ENCODE measurements at regions not wholly inside any gene's neighbourhood (a gene's known extent, or its start where the extent isn't known, plus 50 kb on each side); places are given as distances from the start of the nearest gene placed in this dataset.

DNA sequence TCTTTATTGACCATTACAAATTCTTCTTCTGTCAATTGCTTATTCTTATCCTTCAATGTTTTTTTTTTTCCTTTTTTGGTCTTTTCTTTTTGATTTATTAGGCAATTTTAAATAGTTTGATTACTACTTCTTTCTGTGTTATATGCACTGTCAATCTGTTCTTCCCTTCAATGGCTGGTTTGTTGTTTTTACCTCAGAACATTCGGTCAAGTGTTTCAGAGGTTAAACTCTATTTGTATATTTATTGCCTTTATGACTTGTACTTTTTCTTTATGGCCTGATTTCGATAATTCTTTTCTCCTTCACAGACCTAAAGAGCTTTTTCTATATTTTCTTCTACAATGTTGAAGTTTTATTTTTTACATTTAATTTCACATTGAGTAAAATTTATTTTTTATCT, 171.5 kb upstream of the AKR1E2 start (continued):
- TF ChIP-seq AFF4 (CRISPR knock-in tag; IDR thresholded peaks at IDR 0.05) (no peak), MBD1 (CRISPR knock-in tag; IDR thresholded peaks at IDR 0.05) (no peak)

- Histone ChIP-seq H3K4me1 (replicated peaks in 1 of 2; ENCODE audit: control insufficient read depth in 2 of 2, insufficient read depth in 2 of 2, low read length in 2 of 2) (no peaks in the 10 kb centered on the region), H4K20me1 (replicated peaks; ENCODE audit: control insufficient read depth, insufficient read depth, low read length) (no peaks in the 10 kb centered on the region), H3K9me1 (ENCODE audit: control insufficient read depth, insufficient read depth, low read length) (no peaks in the 10 kb centered on the region), H3K27ac (ENCODE audit: extremely low read depth, low read depth, low read length) (no peak overlapping the region), H3K9ac (ENCODE audit: insufficient read depth in 1 of 2, low read depth in 2 of 2, low read length in 2 of 2) (no peak overlapping the region), H3K27me3 (ENCODE audit: control insufficient read depth in 2 of 2, insufficient read depth in 2 of 2, low read length in 2 of 2) (peaks cover 0 to 6% of the 10 kb centered on the region in 2 experiments; a peak in 2 of 5 replicates), H3K9me3 (replicated peaks; ENCODE audit: control insufficient read depth, insufficient read depth, low read depth, low read length) (no peaks in the 10 kb centered on the region), H3K36me3 (ENCODE audit: control insufficient read depth, insufficient read depth, low read length) (no peaks in the 10 kb centered on the region), H3K4me3 (no peak overlapping the region), H3K4me2 (ENCODE audit: insufficient read depth, low read length) (no peak overlapping the region), H3K79me2 (ENCODE audit: control insufficient read depth, insufficient read depth, low read length) (no peaks in the 10 kb centered on the region), H2AFZ (ENCODE audit: low read depth, low read length) (no peak overlapping the region)
- DNase-seq (ENCODE audit: extremely low read depth in 1 of 4, low spot score in 3 of 4) (no peak), ATAC-seq (no peak), FAIRE-seq (no peak)
- intact Hi-C loops (cut with micrococcal nuclease) (loop anchor here (10.0 kb wide), 2 partner anchors 458 to 1418 kb away; no protein-coding TSS in a partner anchor), in situ Hi-C loops (cut with MboI) (no loop called here)
- WGBS (ENCODE audit: insufficient coverage, low coverage, missing lambda C conversion rate), result 1% methylated on average over 8 of the region's 8 CpGs
- ChIA-PET POLR2A (no interaction called here), CTCF (ENCODE audit: low intra/inter-chr PET ratio) (interaction anchor here (0.6 kb wide), 1 partner anchor 1425 kb away, joined by 3 read pairs; no protein-coding TSS in a partner anchor)
- BruUV-seq (replicated peaks), result no TSS peak
- TF ChIP-seq MAZ (CRISPR knock-in tag; conservative IDR thresholded peaks at IDR 0.05 in 1 of 2, IDR thresholded peaks at IDR 0.05 in 1 of 2) (no peak), MTA3 (IDR thresholded peaks at IDR 0.05; ENCODE audit: borderline replicate concordance) (no peak), TARDBP (IDR thresholded peaks at IDR 0.05) (no peak), ATF2 (CRISPR knock-in tag; IDR thresholded peaks at IDR 0.05) (no peak), ZNF444 (CRISPR knock-in tag; IDR thresholded peaks at IDR 0.05) (no peak), THRAP3 (IDR thresholded peaks at IDR 0.05; ENCODE audit: borderline replicate concordance) (no peak)
Measured at GRCh38 chr10:4653160-4653559, 172.8 kb upstream of the AKR1E2 start.

Measured in K562 (cell line).